GM19328 (cell line): ENCODE measurements at regions not wholly inside any gene's neighbourhood (a gene's known extent, or its start where the extent isn't known, plus 50 kb on each side); places are given as distances from the start of the nearest gene placed in this dataset.
"Not testable (repeated sequence)": the region's sequence is repeated elsewhere in the genome, so short reads cannot be mapped to it uniquely, and the experiment has no call there.

Source experiments
- ATAC-seq: cut with Tn5 transposase; IDR thresholded peaks from one replicate; pipeline ENCODE4 v1.9.1; 2021; ENCODE audit warnings: mild to moderate bottlenecking, moderate library complexity; ENCODE audit not compliant: unreplicated experiment

DNA sequence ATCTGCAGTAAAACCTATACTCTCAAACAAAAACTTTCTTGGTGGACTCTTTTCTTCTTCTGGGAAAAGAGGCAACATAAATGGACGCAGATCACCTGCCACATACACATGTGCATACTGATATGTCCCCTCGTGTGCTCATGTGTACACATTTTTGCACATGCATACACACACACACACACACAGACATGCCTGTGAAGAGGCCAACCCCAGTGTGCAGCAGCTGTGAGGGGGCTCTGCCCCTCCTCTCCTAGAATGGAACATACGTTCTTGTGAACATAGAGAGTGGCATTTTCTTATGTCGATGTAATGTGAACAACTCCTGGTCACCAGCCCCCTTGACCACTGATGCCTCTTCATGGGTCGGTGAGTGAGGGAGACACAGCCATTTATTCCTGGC lies 188.9 kb upstream of the PLGLB2 start:
- not testable (repeated sequence) for ATAC-seq

DNA sequence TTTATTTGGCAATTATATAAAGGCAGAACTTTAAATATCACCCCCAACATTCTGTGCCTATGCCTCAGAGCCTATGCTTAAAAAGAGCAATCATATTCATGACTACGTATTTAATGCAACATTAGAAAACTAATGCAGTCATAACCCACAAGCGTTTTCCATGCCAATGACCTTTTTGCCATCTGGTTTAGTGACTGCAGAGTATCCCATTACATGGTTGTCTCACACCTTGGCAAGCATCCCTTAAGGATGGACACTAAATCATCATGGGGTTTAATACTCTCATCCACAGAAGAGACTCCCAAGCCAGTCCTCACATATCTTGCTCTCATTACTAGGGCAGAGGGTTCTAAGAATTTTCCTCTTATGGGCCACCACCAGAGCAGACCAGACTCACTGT lies 188.2 kb upstream of the PLGLB2 start:
- ATAC-seq, result not testable (repeated sequence)

DNA sequence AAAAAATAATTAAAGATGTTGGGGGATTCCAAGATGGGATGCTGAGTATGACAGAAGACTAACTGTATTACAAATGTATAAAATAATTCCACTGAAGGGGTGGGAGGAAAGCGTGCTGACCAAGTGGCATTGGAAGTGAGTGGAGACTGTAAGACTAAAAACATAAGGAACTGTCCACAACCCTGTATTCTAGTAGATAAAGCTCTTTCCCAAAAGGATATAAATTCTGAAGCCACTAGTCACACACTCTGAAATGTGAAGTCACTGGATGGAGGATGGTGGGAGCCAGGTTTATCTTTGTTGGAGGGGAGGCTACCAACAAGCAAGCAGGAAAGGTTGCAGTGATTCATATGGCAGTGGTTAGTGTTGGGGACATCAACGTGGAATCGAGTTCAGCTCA lies 182.8 kb upstream of the PLGLB2 start:
- not testable (repeated sequence) for ATAC-seq

DNA sequence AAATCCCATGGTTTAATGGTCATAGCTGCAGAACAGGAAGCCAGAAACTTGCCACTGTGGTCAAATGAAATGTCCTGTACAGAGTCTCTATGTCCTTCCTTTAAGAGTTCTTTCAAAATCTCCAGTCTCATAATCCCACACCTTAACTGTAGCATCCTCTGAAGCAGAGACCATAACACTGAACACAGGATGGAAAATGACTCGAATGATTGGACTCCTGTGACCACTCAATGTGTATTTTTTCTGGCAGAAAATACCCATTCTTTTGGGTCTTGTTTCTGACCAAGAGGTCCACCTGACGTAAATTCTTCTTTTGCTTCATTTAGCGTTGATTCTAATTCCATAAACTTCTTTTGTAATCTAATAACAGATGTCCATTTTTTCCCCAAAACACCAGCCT lies 181.4 kb upstream of the PLGLB2 start:
- ATAC-seq, result not testable (repeated sequence)

DNA sequence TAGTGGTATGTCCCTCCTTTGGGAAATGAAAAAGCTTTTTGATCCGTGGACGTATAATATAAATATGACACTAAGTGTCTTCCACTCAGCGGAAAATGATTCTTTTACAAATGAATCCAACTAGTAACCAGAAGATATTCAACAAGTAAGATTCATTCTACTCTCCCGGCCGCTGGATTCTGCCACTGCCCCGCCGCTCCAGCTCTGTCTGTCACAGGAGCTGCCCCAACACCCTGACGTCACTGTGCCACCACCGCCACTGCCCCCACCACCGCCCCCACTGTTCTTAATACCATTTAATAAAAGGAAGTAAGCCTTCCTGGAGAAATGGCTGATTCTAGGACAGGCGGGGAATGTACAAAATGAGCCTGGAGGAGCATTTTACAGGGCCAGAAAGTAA lies 180.8 kb upstream of the PLGLB2 start:
- not testable (repeated sequence) for ATAC-seq

DNA sequence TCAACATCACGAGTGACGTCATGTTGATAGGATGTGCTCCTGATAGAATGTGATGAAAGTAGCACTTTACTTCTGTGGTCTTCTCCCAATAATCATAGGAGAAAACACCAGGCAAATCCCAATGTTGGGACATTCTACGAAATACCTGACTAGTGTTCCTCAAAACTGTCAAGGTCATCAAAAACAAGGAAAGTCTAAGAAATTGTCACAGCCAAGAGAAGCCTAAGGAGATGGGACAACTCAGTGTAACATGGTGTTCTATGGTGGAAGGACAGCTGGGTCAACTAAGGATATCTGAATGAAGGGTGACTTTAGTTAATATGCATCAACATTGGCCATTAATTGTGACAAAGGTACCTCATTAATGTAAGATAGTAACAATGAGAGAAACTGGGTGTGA lies 180.0 kb upstream of the PLGLB2 start:
- not testable (repeated sequence) for ATAC-seq

DNA sequence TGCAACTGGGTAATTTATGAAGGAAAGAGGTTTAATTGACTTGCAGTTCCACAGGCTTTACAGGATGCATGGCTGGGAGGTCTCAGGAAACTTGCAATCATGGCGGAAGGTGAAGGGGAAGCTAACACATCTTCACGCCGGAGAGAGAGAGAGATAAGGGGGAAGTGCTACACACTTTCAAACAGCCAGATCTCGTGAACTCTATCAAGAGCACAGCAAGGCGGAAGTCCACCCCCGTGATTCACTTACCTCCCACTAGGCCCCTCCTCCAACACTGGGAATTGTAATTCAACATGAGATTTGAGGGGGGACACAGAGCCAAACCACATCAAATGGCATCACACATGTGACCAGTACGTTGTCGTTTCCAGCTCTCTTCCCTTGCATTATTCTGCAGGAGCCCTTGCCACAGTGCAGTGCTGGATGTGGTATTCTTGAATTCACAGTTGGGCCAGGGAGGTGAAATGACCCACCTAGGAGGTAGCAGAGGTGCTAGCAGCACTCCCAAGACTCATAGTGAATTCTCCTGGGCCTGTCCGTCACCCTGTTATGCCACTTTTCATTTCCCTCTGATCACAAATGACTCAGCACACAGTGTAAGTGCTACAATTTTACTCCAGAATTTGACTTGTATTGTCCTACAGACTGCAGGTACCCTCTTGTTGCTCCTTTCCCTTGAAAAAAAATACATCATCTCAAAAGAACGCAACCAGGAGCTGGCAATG lies 179.2 kb upstream of the PLGLB2 start:
- not testable (repeated sequence) for ATAC-seq

DNA sequence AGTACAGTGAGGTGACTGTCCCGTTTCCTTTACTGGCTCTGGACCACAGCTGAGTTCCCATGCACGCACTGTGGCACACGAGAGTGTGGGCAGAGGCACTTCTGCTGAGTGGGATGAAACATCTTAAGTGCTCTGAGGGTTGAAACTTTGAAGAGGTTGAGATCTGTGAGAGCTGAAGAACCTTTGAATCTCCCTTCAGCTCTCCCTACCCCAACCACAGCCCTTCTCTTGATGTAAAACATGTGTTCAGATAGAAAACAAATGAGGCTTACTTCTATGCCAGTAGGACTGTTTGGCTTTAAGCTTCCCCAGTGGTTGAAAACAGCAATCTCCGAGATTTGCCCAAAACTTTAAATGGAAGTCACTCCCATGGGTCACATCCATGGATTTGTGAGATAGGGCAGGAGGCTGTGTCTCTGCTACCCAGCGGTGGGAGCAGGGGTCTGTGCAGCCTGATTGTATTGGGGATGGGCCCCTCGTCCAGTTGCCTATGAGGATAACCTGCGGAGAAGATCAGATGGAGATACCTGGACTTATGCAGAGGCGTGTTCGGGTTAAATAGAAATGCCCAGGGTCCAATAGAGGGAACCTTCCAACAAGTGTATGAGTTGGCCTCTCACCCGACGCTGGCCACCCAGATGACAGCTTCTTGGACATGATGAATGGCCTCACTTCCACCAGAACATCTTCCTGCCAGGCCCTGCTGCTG lies 178.0 kb upstream of the PLGLB2 start:
- ATAC-seq, result not testable (repeated sequence)

DNA sequence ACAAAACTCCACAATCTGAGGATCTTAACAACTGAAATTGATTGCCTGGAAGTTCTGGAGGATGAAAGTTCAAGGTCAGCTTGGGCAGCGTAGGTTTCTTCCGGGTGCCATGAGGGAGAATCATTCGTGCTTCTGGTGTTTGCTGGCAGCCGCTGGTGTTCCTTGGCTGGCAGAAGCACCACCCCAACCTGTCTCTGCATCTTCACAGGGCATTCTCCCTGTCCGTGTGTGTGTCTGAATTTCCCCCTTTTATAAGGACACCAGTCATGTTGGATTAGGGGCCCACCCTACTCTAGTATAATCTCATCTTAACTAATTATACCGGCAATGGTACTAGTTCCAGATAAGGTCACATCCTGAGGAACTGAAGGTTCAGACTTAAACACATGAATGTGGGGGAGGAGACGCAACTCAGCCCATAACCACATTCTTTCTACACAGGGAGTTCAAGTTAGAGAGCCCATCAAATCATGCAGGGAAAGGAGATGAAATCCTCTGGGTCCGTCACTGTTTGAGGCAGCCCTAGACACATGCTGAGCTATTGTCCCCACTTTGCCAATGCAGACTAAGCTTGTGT lies 175.9 kb upstream of the PLGLB2 start:
- not testable (repeated sequence) for ATAC-seq

DNA sequence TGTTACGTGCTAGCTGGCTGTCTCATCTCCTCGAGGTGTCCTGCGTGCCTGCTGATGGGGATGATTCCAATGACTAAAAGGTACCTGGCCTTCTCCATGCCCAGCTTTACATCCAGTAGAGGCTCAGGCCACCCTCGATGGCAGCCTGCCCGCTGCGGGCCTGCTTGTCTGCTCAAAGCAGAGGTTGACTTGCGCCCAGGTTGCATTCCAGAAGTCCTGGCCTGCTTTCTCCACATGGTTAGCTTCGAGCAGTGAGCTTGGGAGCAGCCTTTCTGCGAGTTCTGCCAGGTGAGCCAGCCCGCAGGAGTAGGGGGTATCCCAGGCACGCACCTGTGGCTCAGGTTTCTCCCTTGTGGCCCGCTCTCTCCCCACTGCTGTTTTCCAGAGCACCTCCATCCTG lies 175.0 kb upstream of the PLGLB2 start:
- not testable (repeated sequence) for ATAC-seq

DNA sequence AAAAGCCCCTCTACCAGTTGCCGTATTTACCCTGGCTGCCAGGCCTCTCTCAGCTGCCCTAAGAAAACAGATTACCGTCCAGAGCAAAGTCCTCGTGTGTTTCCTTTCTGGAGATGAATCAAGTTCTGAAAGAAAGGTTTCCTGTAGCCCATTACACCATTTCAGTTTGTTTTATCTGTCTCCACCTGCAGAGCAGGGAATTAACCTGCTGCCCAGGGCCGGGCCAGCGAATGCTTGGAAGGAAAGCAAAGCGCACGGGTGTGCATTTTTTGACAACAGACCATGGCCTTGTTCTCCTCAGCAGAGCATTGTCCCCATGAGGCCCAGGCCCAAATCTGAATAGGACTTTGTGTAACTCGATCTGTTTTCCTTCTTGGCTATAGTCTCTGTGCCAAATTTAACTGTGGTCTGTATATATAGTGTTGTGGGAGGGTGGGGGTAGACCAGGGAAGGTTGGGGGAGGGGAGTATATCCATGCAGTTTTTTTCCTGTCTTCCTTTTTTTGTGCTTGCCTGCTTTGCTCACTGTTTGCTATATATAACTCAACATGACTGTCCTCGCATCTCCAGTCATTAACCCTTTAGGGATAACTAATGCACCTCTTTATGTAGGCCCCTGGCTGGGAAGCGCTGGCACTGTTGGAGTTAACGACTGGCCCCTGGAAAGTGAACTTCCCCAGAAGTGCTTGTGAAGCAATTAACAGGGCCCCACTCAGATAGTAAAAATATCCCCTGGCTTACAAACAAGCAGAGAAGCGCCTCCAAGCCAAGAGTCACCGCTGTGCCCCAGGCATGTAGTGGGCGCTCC lies 174.3 kb upstream of the PLGLB2 start:
- not testable (repeated sequence) for ATAC-seq

DNA sequence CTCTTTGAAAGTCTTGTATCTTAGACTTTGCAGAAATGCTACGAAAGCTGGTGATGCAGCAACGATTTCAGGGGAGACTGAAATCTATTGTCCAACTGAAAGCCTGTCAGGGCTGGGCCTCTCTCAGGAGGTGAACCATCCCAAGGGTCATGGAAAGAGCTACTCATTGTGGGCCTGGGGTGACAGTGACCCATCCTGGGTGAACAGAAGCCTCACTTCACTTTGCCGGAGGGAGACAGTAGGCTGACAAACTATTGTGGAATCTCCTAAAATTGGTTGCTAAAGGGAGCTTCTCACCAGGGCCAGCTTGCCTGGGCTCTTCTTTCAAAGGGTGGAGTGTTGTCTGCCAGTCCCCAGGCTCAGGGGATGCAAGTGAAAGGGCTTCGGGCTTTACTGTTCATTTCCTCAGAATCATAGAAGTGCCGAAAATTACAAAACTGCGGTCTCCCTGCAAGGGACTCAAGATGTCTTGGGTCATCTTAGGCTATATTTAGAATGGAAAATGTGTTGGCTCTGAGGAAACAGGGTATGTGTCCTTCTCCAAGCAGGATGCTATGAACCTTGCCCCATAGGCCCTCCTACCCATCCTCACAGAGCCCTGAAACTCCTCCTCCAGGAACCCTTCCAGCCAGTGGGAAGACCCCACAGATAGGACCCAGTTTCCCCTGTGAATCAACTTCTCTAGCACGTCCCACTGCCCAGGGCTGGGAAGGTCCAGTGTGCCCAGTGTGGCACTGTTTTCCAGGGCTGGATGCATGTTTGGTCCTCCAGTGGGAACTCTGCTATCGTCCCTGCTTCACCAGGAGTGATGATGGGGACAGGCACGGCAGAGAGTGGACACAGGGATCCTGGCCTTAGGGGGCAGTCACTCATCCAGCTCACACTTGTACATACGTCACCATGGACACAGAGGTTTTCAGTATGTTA lies 173.4 kb upstream of the PLGLB2 start:
- ATAC-seq, result not testable (repeated sequence)

DNA sequence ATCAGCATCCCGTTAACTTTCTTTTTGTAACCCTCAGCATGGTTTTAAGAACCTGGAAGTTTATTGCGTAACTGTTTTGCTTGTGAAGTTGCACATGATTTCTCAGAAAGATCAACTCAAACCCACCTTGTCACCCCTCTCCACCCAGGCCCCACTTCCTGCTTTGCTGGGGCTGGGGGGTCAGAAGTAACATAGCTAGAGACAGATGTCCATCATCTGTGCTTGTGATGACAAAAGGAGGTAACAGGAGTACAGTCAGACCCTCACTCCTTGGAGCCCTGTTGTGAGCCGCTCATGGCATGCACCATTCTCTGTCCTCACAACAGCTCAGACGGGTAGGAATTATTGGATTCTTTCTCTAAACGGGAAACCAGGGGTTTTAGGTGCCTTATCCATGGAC lies 172.7 kb upstream of the PLGLB2 start:
- not testable (repeated sequence) for ATAC-seq

DNA sequence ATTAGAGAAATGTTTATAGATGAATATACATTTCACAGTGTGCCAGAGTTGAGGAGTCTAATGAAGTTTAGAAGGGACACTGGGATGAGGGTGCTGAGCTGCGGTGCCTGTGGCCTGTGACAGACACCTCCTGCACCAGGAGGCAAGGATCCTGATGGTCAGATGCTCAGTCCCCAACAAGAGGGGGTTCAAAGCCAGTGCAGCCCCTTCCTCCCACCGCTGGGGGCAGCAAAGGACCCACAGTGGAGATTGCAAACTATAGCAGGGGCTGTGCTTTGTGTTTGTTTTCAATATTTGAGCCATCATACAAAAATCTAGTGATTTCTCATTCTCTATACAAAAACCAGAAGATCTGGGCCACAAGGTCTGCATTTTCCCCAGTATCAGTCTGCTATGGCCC lies 170.5 kb upstream of the PLGLB2 start:
- ATAC-seq, result not testable (repeated sequence)

DNA sequence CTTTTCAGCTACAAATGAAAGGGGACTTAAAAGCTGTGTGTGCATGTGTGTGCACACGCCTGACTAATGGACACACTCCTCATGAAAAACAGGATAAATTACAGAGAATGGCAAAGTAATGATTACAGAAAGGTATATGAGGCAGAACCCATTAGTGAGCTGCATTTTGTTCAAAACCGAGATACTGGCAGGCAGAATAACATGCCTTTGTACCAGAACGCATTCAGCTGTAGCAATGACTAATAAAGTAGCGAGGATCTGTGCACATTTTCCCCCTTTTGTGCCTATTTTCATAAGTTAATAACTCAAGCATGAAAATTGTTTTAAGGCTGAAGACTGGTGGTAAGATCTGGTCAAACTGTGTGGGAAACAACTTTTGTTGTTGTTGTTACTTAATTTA lies 165.7 kb upstream of the PLGLB2 start:
- ATAC-seq, result not testable (repeated sequence)

DNA sequence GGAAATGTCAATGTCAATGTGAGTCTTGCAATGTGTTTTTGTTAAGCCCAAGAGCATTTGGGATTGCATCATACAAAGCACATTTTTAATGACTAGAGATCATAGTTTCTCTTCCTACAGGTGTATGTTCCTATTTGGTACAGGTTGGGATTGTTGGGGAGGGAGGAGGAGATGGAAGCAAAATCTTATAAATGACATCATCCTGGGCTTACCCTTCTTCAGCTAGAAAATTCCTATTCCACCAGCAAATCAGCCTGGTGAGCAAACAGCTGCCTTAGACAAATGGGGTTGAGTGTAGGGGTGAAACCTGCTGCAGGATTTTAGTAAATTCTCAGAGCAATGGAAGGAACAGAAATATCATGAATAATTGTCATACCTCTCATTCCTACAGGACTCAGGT lies 165.3 kb upstream of the PLGLB2 start:
- ATAC-seq, result not testable (repeated sequence)

DNA sequence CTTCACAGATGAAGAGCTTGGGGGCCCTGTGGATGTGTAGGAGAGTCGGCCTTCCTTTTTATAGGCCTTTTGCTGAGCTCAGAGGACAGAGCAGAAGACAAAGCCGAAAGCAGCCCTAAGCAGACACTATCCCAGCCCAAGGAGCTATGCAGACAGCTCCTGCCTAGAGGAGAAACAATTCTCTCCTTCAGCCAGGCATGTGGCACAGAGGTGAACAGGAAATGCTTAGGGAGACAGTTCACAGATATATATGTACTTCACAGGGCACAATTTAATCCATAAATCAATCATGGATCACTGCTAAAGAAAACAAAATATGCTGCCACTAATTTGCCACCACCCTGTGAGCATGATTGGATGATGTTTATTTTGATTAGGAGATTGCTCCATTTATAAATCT lies 164.5 kb upstream of the PLGLB2 start:
- ATAC-seq, result not testable (repeated sequence)

DNA sequence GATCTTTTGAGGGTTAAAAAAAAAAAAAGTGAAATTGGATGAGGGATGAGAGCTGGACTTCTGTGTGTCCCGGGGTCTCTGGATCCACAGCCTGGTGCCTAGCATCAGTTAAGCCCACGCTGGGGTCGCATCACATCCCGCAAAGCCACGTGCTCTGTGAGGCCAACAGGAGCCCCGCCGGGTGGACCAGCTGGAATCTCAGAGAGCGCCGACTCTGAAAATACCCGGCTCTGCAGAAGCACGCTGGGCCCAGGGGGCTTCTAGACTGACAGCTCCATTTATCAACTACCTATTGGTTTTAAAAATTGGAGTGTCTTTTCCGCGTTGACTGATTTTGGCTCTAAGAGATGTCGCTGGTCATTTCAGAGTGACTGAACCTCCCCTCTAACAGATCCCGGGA lies 164.1 kb upstream of the PLGLB2 start:
- not testable (repeated sequence) for ATAC-seq

DNA sequence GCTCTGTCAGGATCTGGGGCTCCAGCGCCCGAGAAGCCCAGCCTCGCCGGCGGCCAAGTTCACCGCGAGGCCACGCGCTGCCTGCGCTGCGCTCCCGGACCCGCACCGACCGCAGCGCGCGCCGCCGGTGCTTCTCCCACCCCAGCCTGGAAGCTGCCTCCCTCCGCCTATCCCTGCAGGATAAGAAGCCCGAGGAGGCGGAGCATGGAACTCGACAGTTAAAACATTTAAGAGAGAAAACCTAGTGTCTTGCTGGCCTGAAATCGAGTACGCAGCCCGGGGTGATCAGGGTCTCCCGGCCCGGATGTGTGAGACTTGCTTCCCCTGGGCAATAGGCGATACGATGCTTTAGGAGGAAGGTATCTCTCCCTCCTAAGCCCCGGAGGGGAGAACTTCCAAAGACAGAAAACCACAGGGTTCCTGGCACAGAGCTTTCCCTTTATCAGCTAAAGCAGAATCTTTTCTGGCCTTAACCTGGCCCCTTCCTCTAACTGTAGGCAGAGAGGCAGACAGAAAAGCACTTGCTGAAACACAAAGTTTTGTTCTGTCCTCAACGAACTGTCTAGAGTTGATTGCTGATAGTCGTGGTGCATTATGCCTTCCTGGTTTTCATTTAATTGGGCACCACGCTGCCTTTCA lies 163.5 kb upstream of the PLGLB2 start:
- ATAC-seq, result not testable (repeated sequence)

DNA sequence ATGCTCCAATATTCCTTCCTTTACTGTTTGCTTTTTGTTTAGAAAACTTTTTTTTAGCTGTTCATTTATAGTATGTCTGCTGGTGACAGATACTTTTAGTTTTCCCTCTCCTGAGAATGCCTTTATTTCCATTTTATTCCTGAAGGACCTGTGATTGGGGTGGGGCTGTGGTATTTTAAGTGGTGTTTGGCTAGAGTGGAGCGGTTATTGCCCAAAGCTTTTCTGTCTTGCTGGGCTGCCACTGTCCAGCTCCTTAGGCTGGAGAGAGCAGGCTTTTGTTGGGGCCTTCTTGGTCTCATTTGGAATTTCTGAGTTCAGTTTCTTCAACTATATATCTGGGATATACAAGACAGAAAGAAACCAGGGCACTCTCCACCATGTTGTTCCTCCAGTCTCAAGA lies 160.0 kb upstream of the PLGLB2 start:
- ATAC-seq, result not testable (repeated sequence)
